ENCODE measurements at regions not wholly inside any gene's neighbourhood (a gene's known extent, or its start where the extent isn't known, plus 50 kb on each side); places are given as distances from the start of the nearest gene placed in this dataset.

DNA sequence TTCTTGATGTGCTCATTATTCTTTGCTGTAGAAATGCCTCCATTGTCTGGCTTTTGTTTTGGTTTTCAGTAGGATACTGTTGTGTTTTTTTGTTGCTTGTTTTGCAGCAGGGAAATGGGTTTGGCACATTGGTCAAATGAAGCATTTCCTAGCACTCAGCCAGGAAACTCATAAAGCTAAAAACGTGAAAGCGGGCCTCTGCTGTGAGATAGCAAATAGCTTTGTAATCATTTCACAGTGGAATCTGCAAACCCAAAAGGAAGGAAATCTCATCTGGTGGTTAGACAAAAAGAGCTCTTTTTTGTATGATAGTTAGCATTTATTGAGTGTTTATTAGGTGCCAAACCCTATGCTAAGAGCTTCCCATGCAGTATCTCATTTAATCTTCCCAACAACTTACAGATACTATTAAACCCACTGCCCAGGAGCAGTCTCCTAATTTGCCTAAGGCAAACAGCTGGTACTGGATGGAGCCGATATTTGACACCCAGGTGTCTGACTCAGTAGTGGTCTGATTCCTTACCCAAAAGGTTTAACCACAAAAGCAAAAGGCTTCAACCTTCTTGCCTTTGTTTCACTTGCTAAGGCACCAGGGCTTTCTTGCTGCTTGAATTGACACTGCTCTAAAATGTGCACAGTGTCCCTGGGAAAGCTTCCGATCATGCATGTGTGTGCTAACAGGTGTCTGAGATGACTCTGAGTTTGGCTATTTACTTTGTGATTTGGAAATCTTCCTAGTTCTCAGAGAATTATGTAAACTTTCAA is 527.9 kb upstream of the MDFIC2 start:
- DNase-seq = no peak

DNA sequence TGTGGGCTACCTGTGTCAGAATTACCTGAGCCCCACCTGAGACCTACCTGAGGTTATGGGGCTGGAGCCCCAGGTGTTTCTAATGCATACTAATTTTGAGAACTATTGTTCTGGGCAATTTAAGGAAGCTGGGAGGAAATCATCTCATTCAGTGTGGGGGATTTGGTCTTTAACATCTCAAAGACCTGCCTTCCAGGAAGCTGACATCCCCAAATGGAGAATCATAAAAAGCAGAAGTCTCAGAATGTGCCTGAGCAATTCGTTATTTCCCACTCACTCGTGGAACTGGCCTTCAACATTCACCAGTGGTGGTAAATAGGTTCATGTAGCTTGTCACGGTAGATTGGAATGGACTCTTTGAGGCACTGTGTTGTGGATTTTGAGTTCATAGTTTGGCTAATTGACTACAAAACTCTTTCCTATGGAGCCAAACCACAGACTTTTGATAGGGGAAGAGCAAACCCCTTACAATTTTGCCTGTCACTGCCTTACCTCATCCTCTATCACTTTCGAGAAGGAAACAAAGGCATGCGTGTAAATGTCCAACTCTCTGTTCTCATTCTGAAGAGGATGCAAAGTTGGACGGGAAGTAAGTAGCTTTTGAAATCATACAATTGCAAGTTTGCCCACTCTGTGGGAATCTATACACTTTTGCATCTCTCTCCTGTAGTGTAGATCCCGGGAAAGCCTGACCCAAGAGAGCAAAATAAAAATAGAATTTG is 521.0 kb upstream of the MDFIC2 start:
- DNase-seq = no peak

- no peak for DNase-seq
Observed at GRCh38 chr3:70832834-70833205, 520.4 kb upstream of the MDFIC2 start.

DNA sequence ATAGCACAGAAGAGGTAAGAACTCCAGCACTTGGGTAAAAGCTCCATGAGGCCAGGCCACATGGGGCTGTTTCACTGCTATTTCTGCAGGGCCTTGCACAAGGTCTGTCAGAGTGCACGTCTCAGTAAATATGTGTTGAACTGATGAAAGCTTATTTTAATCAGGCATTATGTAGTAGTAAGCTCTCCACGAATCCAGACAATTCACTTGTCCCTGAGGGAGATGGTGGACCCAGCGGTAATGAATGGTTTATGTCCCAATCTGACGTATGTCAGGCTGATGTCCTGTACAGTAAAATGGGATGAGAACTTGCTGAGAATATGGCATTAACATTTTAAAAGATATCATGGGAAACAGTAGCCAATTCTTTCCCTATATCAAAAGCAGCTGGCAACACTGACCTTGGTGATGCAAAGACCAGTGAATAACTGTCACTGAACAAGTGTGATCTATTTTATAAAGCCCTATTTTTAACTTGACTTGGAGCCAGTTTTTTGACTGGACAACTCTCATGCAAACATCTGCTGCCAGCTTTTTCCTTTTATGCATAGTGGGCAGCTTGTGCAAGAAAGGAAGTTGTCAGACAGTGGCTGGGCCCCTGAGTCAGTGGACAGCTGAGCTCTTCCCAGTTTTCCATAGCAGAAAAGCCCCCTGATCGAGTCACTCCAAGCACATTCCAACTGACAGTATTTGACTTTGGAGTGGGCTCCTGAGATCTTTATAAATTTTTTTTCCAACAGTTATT is 519.8 kb upstream of the MDFIC2 start:
- DNase-seq = no peak

DNA sequence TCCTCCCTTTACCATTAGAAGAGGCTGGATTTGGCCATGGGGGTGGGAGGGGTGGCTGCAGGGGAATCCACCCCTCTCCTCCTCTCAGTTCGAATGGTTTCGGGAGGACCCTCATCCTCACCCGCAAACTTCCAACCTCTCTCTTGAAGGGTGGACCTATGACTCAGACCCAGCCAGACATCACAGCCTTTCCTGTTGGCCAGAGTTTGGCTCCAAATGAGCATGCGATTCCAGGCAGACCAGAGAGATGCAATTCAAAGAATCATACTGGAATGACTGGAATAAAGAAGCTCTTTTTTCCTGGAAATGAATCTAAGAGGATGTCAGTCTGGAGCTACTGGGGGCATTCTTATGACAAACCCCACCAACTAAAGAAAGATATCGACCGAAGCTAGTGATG is 516.7 kb upstream of the MDFIC2 start:
- no peak for DNase-seq

DNA sequence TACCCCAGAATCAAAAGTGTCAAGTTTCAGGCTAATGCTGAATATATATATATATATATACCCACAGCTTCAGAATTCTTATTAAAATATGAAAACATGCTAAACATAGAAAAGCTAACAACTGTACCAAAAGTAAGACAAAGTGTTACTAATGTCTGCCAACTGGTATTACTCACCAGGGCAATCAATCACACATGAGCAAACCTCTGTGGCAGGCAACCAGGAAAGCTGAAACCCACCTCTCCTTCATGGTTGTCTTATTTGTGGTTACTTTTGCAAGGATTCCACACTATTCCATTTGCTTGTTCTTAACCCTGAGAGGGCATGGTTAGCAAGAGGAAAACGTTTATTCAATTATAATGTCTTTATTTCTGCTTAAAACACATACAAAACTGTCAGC is 512.3 kb upstream of the MDFIC2 start:
- DNase-seq = no peak

DNA sequence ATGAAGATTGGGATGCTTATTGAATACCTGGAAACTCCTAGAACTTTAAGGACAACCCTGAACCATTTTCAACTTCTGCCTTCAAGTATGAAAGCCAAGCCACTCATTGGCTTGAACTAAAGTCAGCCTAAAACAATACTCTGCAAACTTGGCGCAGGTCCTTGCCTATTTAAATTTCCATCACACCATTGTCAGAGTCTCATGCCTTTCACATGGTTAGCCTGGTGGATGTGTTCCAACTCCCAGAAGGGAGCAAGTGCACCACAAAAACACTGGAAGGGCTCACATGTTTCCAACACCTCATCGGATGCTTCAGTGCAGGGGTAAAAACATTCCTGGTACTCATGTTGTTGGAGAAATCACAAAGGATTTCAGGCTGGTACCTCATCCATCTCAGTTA is 511.6 kb upstream of the MDFIC2 start:
- no peak for DNase-seq

- DNase-seq = no peak
Observed at GRCh38 chr3:70823622-70824021, 511.2 kb upstream of the MDFIC2 start.

GRCh38 chr3:70822669-70823068 is 510.2 kb upstream of the MDFIC2 start:
- no peak for DNase-seq

DNA sequence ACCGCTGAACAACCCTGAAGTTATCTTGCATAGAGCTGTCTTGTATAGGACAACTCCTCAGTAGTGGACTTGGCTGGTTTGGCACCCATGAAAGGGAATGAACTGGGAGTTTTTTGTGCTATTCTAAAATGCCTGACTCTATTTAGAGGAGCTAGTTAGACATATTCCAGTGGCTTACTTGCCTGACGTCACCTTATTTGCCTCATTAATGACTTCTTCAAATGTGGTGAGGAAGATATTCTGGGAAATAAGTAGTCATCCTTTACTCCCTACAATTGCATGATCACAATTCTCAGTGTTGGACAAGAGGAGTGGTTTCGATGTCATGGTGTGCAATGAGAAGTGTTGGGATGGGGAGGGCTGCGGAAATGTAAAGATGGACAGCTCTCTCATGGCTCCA is 509.2 kb upstream of the MDFIC2 start:
- DNase-seq = no peak

DNA sequence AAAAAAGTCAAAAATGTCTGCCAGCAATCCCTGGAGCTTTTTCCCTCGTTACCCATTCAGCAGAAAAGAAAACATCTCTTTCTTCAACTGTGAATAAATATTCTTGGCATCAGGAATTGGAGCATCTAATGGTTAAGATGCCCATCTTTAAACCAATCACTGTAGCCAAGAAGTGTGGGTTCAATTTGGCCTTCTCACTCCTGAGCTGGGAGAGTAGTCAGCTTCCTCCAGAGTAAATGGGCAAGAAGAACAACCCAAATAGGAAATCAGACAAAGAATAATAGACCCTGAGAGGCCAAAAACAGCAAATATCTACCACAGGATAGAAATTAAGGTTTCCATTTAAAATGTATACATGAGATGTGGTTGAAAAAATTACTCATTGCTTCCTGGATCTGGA is 508.0 kb upstream of the MDFIC2 start:
- no peak for DNase-seq

GRCh38 chr3:70818145-70818544 is 505.7 kb upstream of the MDFIC2 start:
- no peak for DNase-seq

GRCh38 chr3:70816346-70816745 is 503.9 kb upstream of the MDFIC2 start:
- DNase-seq = no peak

- DNase-seq = no peak
Observed at GRCh38 chr3:70815817-70816216, 503.4 kb upstream of the MDFIC2 start.

DNA sequence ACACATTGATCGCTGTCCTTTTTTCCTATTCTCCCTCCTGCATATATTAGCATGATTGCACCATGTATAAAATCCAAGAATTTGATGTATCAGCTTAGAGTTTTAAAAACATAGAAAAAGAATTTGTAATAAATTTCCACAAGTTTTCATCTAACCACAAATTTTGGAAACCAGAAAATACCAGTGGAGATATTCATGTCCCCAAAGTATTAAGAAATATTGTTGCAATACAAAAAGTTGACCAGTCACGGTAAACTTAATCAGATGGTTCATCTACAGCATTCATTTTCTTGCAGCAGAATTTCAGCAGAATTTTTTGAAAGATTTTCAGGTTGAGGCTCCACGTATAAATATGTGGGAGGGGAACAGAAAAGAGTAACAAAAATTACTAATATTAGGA is 500.9 kb upstream of the MDFIC2 start:
- no peak for DNase-seq

GRCh38 chr3:70811880-70812279 is 499.4 kb upstream of the MDFIC2 start:
- DNase-seq = no peak

- no peak for DNase-seq
Observed at GRCh38 chr3:70808881-70809280, 496.4 kb upstream of the MDFIC2 start.

DNA sequence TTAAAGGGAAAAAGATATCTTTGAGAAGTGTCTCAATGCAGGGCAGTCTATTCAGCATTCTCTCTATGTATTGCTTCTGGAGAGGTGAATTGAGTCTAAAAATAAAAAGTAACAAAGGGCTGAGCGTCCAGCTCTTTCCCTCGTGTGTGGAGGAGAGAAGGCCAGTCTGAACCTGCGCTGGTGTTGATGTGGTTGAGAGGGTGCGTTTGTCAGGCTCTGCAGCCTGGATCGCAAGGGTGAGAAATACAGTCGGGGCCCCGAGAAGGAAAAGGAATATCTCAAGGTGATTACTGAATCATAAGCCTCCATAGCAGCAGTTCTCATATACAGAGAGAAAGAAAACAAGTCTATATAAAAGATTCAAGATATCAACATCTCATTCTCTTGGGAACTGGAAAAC is 494.1 kb upstream of the MDFIC2 start:
- DNase-seq = no peak

- no peak for DNase-seq
Observed at GRCh38 chr3:70806021-70806420, 493.6 kb upstream of the MDFIC2 start.

GRCh38 chr3:70805061-70805889 is 492.8 kb upstream of the MDFIC2 start:
- DNase-seq = no peak

- DNase-seq = no peak
Observed at GRCh38 chr3:70803891-70804290, 491.5 kb upstream of the MDFIC2 start.

- DNase-seq = no peak
Observed at GRCh38 chr3:70803319-70803718, 490.9 kb upstream of the MDFIC2 start.

DNA sequence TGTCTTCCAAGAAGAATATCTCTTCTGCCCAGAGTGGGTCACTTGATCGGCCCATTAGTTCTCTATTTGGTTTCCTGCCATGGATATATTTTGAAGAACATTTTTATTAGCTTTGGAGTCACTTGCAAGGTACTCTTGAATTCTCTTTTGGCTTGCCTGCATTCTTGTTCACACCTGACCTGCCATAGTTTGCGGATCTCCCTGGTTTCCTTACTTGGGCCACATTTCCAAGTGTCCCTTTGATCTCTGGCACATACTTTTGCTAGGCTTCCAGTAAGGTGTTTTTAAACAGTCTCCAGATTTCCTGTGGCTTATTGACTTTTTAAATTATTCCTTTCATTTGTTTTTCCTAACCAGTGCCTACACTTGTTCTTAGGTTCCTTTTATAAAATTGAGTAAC is 488.5 kb upstream of the MDFIC2 start:
- DNase-seq = no peak

All from activated CD4-positive, alpha-beta T cell treated with anti-CD3 and anti-CD28 coated beads, Interleukin-2, amount 50 U/mL, for 48 hours (primary cell).